8988T (cell line): ENCODE measurements at regions not wholly inside any gene's neighbourhood (a gene's known extent, or its start where the extent isn't known, plus 50 kb on each side); places are given as distances from the start of the nearest gene placed in this dataset.
A peak's percentile ranks its signal among the peaks of the same experiment; 100 is the strongest.

Experiments used
- DNase-seq: peaks from one replicate; pipeline ENCODE4 v3.0.0; 2011

GRCh38 chr13:85278851-85279250 lies 520.4 kb downstream of the SLITRK6 start:
- DNase-seq, result no peak

GRCh38 chr13:85277748-85278147 lies 521.5 kb downstream of the SLITRK6 start:
- DNase-seq, result no peak

GRCh38 chr13:85266771-85267170 lies 532.4 kb downstream of the SLITRK6 start:
- no peak for DNase-seq

- no peak for DNase-seq
Observed at GRCh38 chr13:85266331-85266730, 532.9 kb downstream of the SLITRK6 start.

- DNase-seq, result no peak
Observed at GRCh38 chr13:85265296-85265695, 533.9 kb downstream of the SLITRK6 start.

GRCh38 chr13:85262499-85262898 lies 536.7 kb downstream of the SLITRK6 start:
- no peak for DNase-seq

GRCh38 chr13:85261757-85262346 lies 537.4 kb downstream of the SLITRK6 start:
- DNase-seq, result no peak

GRCh38 chr13:85260896-85261295 lies 538.3 kb downstream of the SLITRK6 start:
- no peak for DNase-seq

- no peak for DNase-seq
Observed at GRCh38 chr13:85255978-85256377, 543.2 kb downstream of the SLITRK6 start.

- DNase-seq, result no peak
Observed at GRCh38 chr13:85254641-85255040, 544.6 kb downstream of the SLITRK6 start.

GRCh38 chr13:85249151-85249550 lies 550.1 kb downstream of the SLITRK6 start:
- no peak for DNase-seq

- DNase-seq, result no peak
Observed at GRCh38 chr13:85247780-85248179, 551.4 kb downstream of the SLITRK6 start.

- DNase-seq, result no peak
Observed at GRCh38 chr13:85243831-85244230, 555.4 kb downstream of the SLITRK6 start.

- DNase-seq, result peak; percentile 12
Observed at GRCh38 chr13:85241060-85241459, 558.2 kb downstream of the SLITRK6 start.

GRCh38 chr13:85236413-85236812 lies 562.8 kb downstream of the SLITRK6 start:
- no peak for DNase-seq

GRCh38 chr13:85230691-85231093 lies 568.5 kb downstream of the SLITRK6 start:
- no peak for DNase-seq

- DNase-seq, result no peak
Observed at GRCh38 chr13:85228692-85229091, 570.5 kb downstream of the SLITRK6 start.

GRCh38 chr13:85223883-85224656 lies 575.1 kb downstream of the SLITRK6 start:
- no peak for DNase-seq

- DNase-seq, result no peak
Observed at GRCh38 chr13:85216576-85216975, 582.6 kb downstream of the SLITRK6 start.

GRCh38 chr13:85212692-85213091 lies 586.5 kb downstream of the SLITRK6 start:
- DNase-seq, result no peak

GRCh38 chr13:85204668-85205344 lies 594.4 kb downstream of the SLITRK6 start:
- no peak for DNase-seq

- DNase-seq, result no peak
Observed at GRCh38 chr13:85197431-85197830, 601.8 kb downstream of the SLITRK6 start.

GRCh38 chr13:85194482-85194881 lies 604.7 kb downstream of the SLITRK6 start:
- DNase-seq, result no peak
